K562 (cell line): ENCODE measurements at regions not wholly inside any gene's neighbourhood (a gene's known extent, or its start where the extent isn't known, plus 50 kb on each side); places are given as distances from the start of the nearest gene placed in this dataset.

Experiments used
- ATAC-seq: fragments of 200-7000 bp; cut with Tn5 transposase; 3 replicates; pipeline ENCODE4 v1.9.1; 2020; ENCODE audit warnings: moderate library complexity
- BruUV-seq: library from RNA; stranded (reverse); fragments of 400-500 nt; replicated peaks from 2 replicates; lab custom pipeline; 2021; lab: Mats Ljungman, UMichigan
- CTCF ChIA-PET: fragments of 300-600 bp; formaldehyde crosslinking; extraction: SDS; loops from one replicate; lab custom pipeline; 2021; ENCODE audit warnings: low intra/inter-chr PET ratio; lab: Yijun Ruan, JAX
- POLR2A ChIA-PET: fragments of 300-600, 350-650 bp; sonication (Branson Sonifier 250); formaldehyde crosslinking; extraction: SDS; loops from one replicate; lab custom pipeline; 2021; ENCODE audit warnings: antibody characterized with exemption, inconsistent platforms; lab: Yijun Ruan, JAX
- DNase-seq, 4 experiments: peaks; one replicate each; pipeline versions ENCODE4 v3.0.0 to v3.0.0-alpha.2; 2011 to 2018; ENCODE audit warnings: low spot score in 3 of 4, mixed read lengths in 3 of 4; ENCODE audit errors: extremely low read depth in 1 of 4
- FAIRE-seq: peaks from 2 replicates; lab custom pipeline; 2011; peaks lifted over from hg19 to GRCh38; lab: Jason Lieb, UNC
- H2AFZ ChIP-seq: 2 replicates; pipeline ENCODE4 v1.6.0; 2011; ENCODE audit warnings: low read depth, low read length, control low read depth, inconsistent platforms
- H3K27ac ChIP-seq: fragments of 200-600 bp; 3 replicates; pipeline ENCODE4 v1.8.0; 2011; ENCODE audit warnings: low read depth, mild to moderate bottlenecking, control low read depth, inconsistent platforms, low read length, moderate library complexity, mixed read lengths; ENCODE audit errors: extremely low read depth
- H3K27me3 ChIP-seq, 2 experiments: fragments of 300-600 bp in 1 of 2; 2 replicates in 1 of 2; 3 replicates in 1 of 2; pipeline versions ENCODE4 v1.6.0 to v1.8.0; 2011; ENCODE audit warnings: inconsistent platforms in 2 of 2, low read length in 2 of 2, mild to moderate bottlenecking in 1 of 2, mixed read lengths in 1 of 2, moderate library complexity in 1 of 2; ENCODE audit not compliant: control insufficient read depth in 2 of 2, insufficient read depth in 2 of 2
- H3K36me3 ChIP-seq: fragments of 300-600 bp; 3 replicates; pipeline ENCODE4 v1.8.0; 2011; ENCODE audit warnings: mild to moderate bottlenecking, low read length, inconsistent platforms; ENCODE audit not compliant: control insufficient read depth, insufficient read depth
- H3K4me1 ChIP-seq, 2 experiments: fragments of 200-600 bp in 1 of 2; replicated peaks in 1 of 2; 2 replicates in 1 of 2; 3 replicates in 1 of 2; pipeline versions ENCODE4 v1.5.1 to v1.8.0; 2011; ENCODE audit warnings: inconsistent platforms in 2 of 2, low read length in 2 of 2, mild to moderate bottlenecking in 1 of 2, mixed read lengths in 1 of 2, moderate library complexity in 1 of 2; ENCODE audit not compliant: control insufficient read depth in 2 of 2, insufficient read depth in 2 of 2
- H3K4me2 ChIP-seq: 2 replicates; pipeline ENCODE4 v1.6.1; 2011; ENCODE audit warnings: low read length, control low read depth, inconsistent platforms, mixed read lengths; ENCODE audit not compliant: insufficient read depth
- H3K4me3 ChIP-seq: fragments of 200-600 bp; sonication (generic), shearing (Covaris generic); 2 replicates; pipeline ENCODE4 v1.5.1; 2016; ENCODE audit warnings: control low read depth, inconsistent platforms
- H3K79me2 ChIP-seq: fragments of 200-600 bp; 3 replicates; pipeline ENCODE4 v1.8.0; 2011; ENCODE audit warnings: low read length, inconsistent platforms; ENCODE audit not compliant: control insufficient read depth, insufficient read depth
- H3K9ac ChIP-seq, 2 experiments: 2 replicates each; pipeline versions ENCODE4 v1.6.0 to v1.6.1; 2011; ENCODE audit warnings: low read depth in 2 of 2, low read length in 2 of 2, control low read depth in 1 of 2, inconsistent platforms in 1 of 2, mild to moderate bottlenecking in 1 of 2, mixed read lengths in 1 of 2; ENCODE audit not compliant: insufficient read depth in 1 of 2
- H3K9me1 ChIP-seq: one replicate; pipeline ENCODE4 v1.6.0; 2011; ENCODE audit warnings: inconsistent platforms, mild to moderate bottlenecking, low read length, moderate library complexity; ENCODE audit not compliant: control insufficient read depth, insufficient read depth
- H3K9me3 ChIP-seq: replicated peaks from 2 replicates; pipeline ENCODE4 v1.5.1; 2011; ENCODE audit warnings: low read depth, low read length, inconsistent platforms; ENCODE audit not compliant: control insufficient read depth, insufficient read depth
- H4K20me1 ChIP-seq: replicated peaks from 2 replicates; pipeline ENCODE4 v1.6.1; 2011; ENCODE audit warnings: low read length, inconsistent platforms, mixed read lengths; ENCODE audit not compliant: control insufficient read depth, insufficient read depth
- JUND ChIP-seq, 2 experiments: IDR thresholded peaks; 2 replicates in 1 of 2; 3 replicates in 1 of 2; pipeline ENCODE4 v1.6.1; 2011; ENCODE audit warnings: borderline replicate concordance in 2 of 2, low read depth in 2 of 2, low read length in 2 of 2, improper control_type of control experiment in 1 of 2, missing biosample characterization in 1 of 2, missing genetic modification characterization in 1 of 2, missing genetic modification reagents in 1 of 2
- KHSRP ChIP-seq: fragments of 450-650 bp; IDR thresholded peaks from 2 replicates; pipeline ENCODE4 v1.6.1; 2017
- MYC ChIP-seq, 2 experiments: fragments of 250-450 bp in 1 of 2; sonication (Bioruptor Pico) in 1 of 2; IDR thresholded peaks; 2 replicates each; pipeline versions ENCODE4 v1.5.1 to v1.6.1; 2012 to 2021; ENCODE audit warnings: low read depth in 2 of 2, borderline replicate concordance in 1 of 2, improper control_type of control experiment in 1 of 2, low read length in 1 of 2, mild to moderate bottlenecking in 1 of 2, moderate library complexity in 1 of 2
- PRDM10 ChIP-seq: fragments of 450-650 bp; IDR thresholded peaks from 2 replicates; pipeline ENCODE4 v1.6.1; 2018; ENCODE audit not compliant: partially characterized antibody
- SAFB ChIP-seq: fragments of 200-400 bp; formaldehyde crosslinking; IDR thresholded peaks from 2 replicates; pipeline ENCODE4 v1.6.1; 2017; ENCODE audit warnings: low read depth, low read length, borderline replicate concordance
- SREBF2 ChIP-seq: sonication (generic); formaldehyde crosslinking; IDR thresholded peaks from 2 replicates; pipeline ENCODE4 v1.4.0; 2020; ENCODE audit warnings: mild to moderate bottlenecking, missing genetic modification reagents
- TRIM24 ChIP-seq, 2 experiments: fragments of 450-650 bp; IDR thresholded peaks; 2 replicates each; pipeline ENCODE4 v1.6.1; 2016
- WHSC1 ChIP-seq: IDR thresholded peaks from one replicate; pipeline ENCODE4 v1.6.1; 2012; ENCODE audit warnings: low read length, control low read depth, inconsistent platforms
- ZKSCAN1 ChIP-seq: fragments of 150-350 bp; IDR thresholded peaks from 2 replicates; pipeline ENCODE4 v1.6.1; 2016; ENCODE audit warnings: low read depth, low read length
- ZNF24 ChIP-seq: fragments of 450-650 bp; IDR thresholded peaks from 2 replicates; pipeline ENCODE4 v1.6.1; 2016
- ZNF384 ChIP-seq: IDR thresholded peaks from 2 replicates; pipeline ENCODE4 v1.6.1; 2012; ENCODE audit warnings: low read depth, low read length, improper control_type of control experiment
- ZNF696 ChIP-seq: fragments of 250-450 bp; sonication (Bioruptor Pico); conservative IDR thresholded peaks from 2 replicates; pipeline ENCODE4 v1.4.0; 2020; ENCODE audit warnings: mild to moderate bottlenecking, moderate library complexity
- WGBS: fragments of 100-300 bp; shearing (Covaris generic); methylation state at CpG from one replicate; pipeline ENCODE4 v1.1.6; 2016; ENCODE audit warnings: low coverage, mixed read lengths; ENCODE audit not compliant: insufficient coverage; ENCODE audit errors: missing lambda C conversion rate; 5-methylcytosine and 5-hydroxymethylcytosine counted together
- in situ Hi-C: fragments of 300-500 bp; cut with MboI; formaldehyde crosslinking; loops from 4 replicates; pipeline ENCODE4 v1.15.0; 2018; ENCODE audit warnings: inconsistent platforms, mixed read lengths
- intact Hi-C: fragments of 100-400 bp; cut with micrococcal nuclease; formaldehyde crosslinking; loops from 2 replicates; pipeline ENCODE4 v1.14.2; 2022

GRCh38 chr19:31955884-31956283, 389.5 kb upstream of the ZNF507 start:
- H3K79me2 ChIP-seq, result no peaks in the 10 kb centered on the region
- TF ChIP-seq ZNF696 (no peak), SAFB (no peak), WHSC1 (no peak), KHSRP (no peak), MYC (IDR thresholded peaks at IDR 0.05; ENCODE audit: low read depth, low read length) (no peak), MYC (CRISPR knock-in tag; IDR thresholded peaks at IDR 0.05; ENCODE audit: borderline replicate concordance, low read depth) (no peak), TRIM24 (IDR thresholded peaks at IDR 0.05) (no peak), PRDM10 (no peak), SREBF2 (CRISPR knock-in tag) (no peak), ZNF384 (no peak), ZKSCAN1 (no peak), ZNF24 (no peak), JUND (IDR thresholded peaks at IDR 0.05; ENCODE audit: borderline replicate concordance, low read depth, low read length) (no peak), JUND (tag; IDR thresholded peaks at IDR 0.05; ENCODE audit: borderline replicate concordance, low read depth, low read length) (no peak)
- TF ChIP-seq, all 486 proteins: peak for 0
- H3K9me3 ChIP-seq, result no peaks in the 10 kb centered on the region
- no TSS peak for BruUV-seq
- no peaks in the 10 kb centered on the region for H3K9me1 ChIP-seq
- 0% methylated on average over 6 of the region's 6 CpGs for WGBS
- H3K4me2 ChIP-seq, result no peak overlapping the region
- 0 out of 2 replicates have a peak, but pooled peaks cover 2% of the 10 kb centered on the region for H4K20me1 ChIP-seq
- intact Hi-C loops, result no loop called here
- H3K27ac ChIP-seq, result no peak overlapping the region
- H3K4me1 ChIP-seq, result no peaks in the 10 kb centered on the region; a peak in 1 of 5 replicates
- in situ Hi-C loops, result no loop called here
- peaks cover 8 to 11% of the 10 kb centered on the region in 2 experiments; a peak in 3 of 5 replicates for H3K27me3 ChIP-seq
- DNase-seq (no peak), FAIRE-seq (no peak), ATAC-seq (no peak)
- no peak overlapping the region for H3K9ac ChIP-seq
- no peaks in the 10 kb centered on the region for H3K36me3 ChIP-seq
- no peak overlapping the region for H2AFZ ChIP-seq
- POLR2A ChIA-PET, result no interaction called here
- CTCF ChIA-PET, result no interaction called here
- H3K4me3 ChIP-seq, result no peak overlapping the region
